HCT116 (cell line): ENCODE measurements at regions not wholly inside any gene's neighbourhood (a gene's known extent, or its start where the extent isn't known, plus 50 kb on each side); places are given as distances from the start of the nearest gene placed in this dataset.

Source experiments
- ATAC-seq: fragments of 200-7000 bp; cut with Tn5 transposase; 2 replicates; pipeline ENCODE4 v1.9.1; 2020; ENCODE audit warnings: mild to moderate bottlenecking, moderate library complexity
- BruUV-seq: library from RNA; stranded (reverse); fragments of 400-500 nt; replicated peaks from 2 replicates; lab custom pipeline; 2021; lab: Mats Ljungman, UMichigan
- CTCF ChIA-PET: fragments of 300-600 bp; sonication (Branson Sonifier 250); formaldehyde crosslinking; loops from one replicate; lab custom pipeline; 2021; ENCODE audit warnings: antibody characterized with exemption; lab: Charles Lee
- POLR2A ChIA-PET: fragments of 300-600, 350-600 bp; sonication (Branson Sonifier 250); formaldehyde crosslinking; loops from one replicate; lab custom pipeline; 2021; ENCODE audit warnings: antibody characterized with exemption; lab: Charles Lee
- RAD21 ChIA-PET, 2 experiments: fragments of 300-600 bp; sonication (Branson Sonifier 250); formaldehyde crosslinking; loops; one replicate each; lab custom pipeline; 2023; ENCODE audit warnings: low total read pairs in 2 of 2; ENCODE audit not compliant: uncharacterized antibody in 2 of 2, unreplicated experiment in 2 of 2, low non-redundant PET in 1 of 2; lab: Charles Lee
- DNase-seq: peaks from one replicate; pipeline ENCODE4 v3.0.0-alpha.2; 2010; ENCODE audit warnings: low read depth, low spot score
- H2AFZ ChIP-seq: fragments of 200-600 bp; shearing (Covaris generic), sonication (generic); 2 replicates; pipeline ENCODE4 v1.6.1; 2017; ENCODE audit warnings: low read depth, mixed run types, mixed read lengths, antibody characterized with exemption, low read length; ENCODE audit not compliant: poor library complexity, severe bottlenecking
- H3K27ac ChIP-seq: 2 replicates; pipeline ENCODE4 v1.5.1; 2012; ENCODE audit warnings: low read depth, low read length
- H3K27me3 ChIP-seq: fragments of 200-600 bp; sonication (generic); 2 replicates; pipeline ENCODE4 v1.6.1; 2016; ENCODE audit warnings: mixed run types, low read length, mixed read lengths; ENCODE audit not compliant: insufficient read depth
- H3K36me3 ChIP-seq, 2 experiments: fragments of 200-500 bp in 1 of 2; fragments of 200-600 bp in 1 of 2; sonication (Bioruptor generic) in 1 of 2; sonication (generic) in 1 of 2; 2 replicates each; pipeline versions ENCODE4 v1.5.1 to v1.6.1; 2014 to 2016; ENCODE audit warnings: low read length in 2 of 2, inconsistent platforms in 1 of 2, mixed read lengths in 1 of 2, mixed run types in 1 of 2; ENCODE audit not compliant: insufficient read depth in 2 of 2, control insufficient read depth in 1 of 2
- H3K4me1 ChIP-seq, 2 experiments: fragments of 200-600 bp in 1 of 2; sonication (generic) in 1 of 2; 2 replicates each; pipeline versions ENCODE4 v1.5.1 to v1.6.1; 2012 to 2017; ENCODE audit warnings: low read length in 2 of 2, inconsistent platforms in 1 of 2, mild to moderate bottlenecking in 1 of 2, mixed read lengths in 1 of 2, mixed run types in 1 of 2, moderate library complexity in 1 of 2; ENCODE audit not compliant: insufficient read depth in 2 of 2, control insufficient read depth in 1 of 2
- H3K4me2 ChIP-seq: fragments of 200-600 bp; sonication (generic); 2 replicates; pipeline ENCODE4 v1.6.1; 2017; ENCODE audit warnings: mixed run types, low read length, mixed read lengths
- H3K4me3 ChIP-seq, 2 experiments: fragments of 200-600 bp in 1 of 2; sonication (generic) in 1 of 2; replicated peaks in 1 of 2; 2 replicates each; pipeline ENCODE4 v1.5.1; 2011 to 2016; ENCODE audit warnings: low read length in 2 of 2, control low read depth in 1 of 2, low read depth in 1 of 2, mild to moderate bottlenecking in 1 of 2, mixed read lengths in 1 of 2, mixed run types in 1 of 2
- H3K79me2 ChIP-seq: fragments of 200-600 bp; sonication (generic); 2 replicates; pipeline ENCODE4 v1.6.1; 2017; ENCODE audit warnings: mild to moderate bottlenecking, mixed run types, low read length, moderate library complexity, mixed read lengths; ENCODE audit not compliant: insufficient read depth
- H3K9ac ChIP-seq: fragments of 200-600 bp; sonication (generic); 2 replicates; pipeline ENCODE4 v1.6.1; 2016; ENCODE audit warnings: low read length, mixed read lengths
- H3K9me2 ChIP-seq: fragments of 200-600 bp; sonication (generic), shearing (Covaris generic); 2 replicates; pipeline ENCODE4 v1.6.1; 2017; ENCODE audit warnings: mixed run types, mild to moderate bottlenecking, moderate library complexity; ENCODE audit not compliant: insufficient read depth
- H3K9me3 ChIP-seq, 2 experiments: fragments of 200-500 bp in 1 of 2; fragments of 200-600 bp in 1 of 2; sonication (Bioruptor generic) in 1 of 2; sonication (generic) in 1 of 2; 2 replicates each; pipeline ENCODE4 v1.6.1; 2014 to 2017; ENCODE audit warnings: low read length in 2 of 2, mixed read lengths in 2 of 2, inconsistent platforms in 1 of 2, low read depth in 1 of 2, mild to moderate bottlenecking in 1 of 2, mixed run types in 1 of 2, moderate library complexity in 1 of 2; ENCODE audit not compliant: control insufficient read depth in 1 of 2, insufficient read depth in 1 of 2
- H4K20me1 ChIP-seq: fragments of 200-600 bp; sonication (generic), shearing (Covaris generic); 2 replicates; pipeline ENCODE4 v1.6.1; 2017; ENCODE audit warnings: mixed run types, mild to moderate bottlenecking, moderate library complexity; ENCODE audit not compliant: insufficient read depth
- CEBPB ChIP-seq: IDR thresholded peaks from 2 replicates; pipeline ENCODE4 v1.6.1; 2012; ENCODE audit warnings: low read depth
- EZH2 ChIP-seq: fragments of 200-600 bp; sonication (generic); IDR thresholded peaks from 2 replicates; pipeline ENCODE4 v1.6.1; 2017; ENCODE audit warnings: antibody characterized with exemption, mixed run types
- FOSL1 ChIP-seq: IDR thresholded peaks from 2 replicates; pipeline ENCODE4 v1.6.1; 2012; ENCODE audit warnings: low read depth
- POLR2AphosphoS5 ChIP-seq: IDR thresholded peaks from 2 replicates; pipeline ENCODE4 v1.6.1; 2011; ENCODE audit warnings: mild to moderate bottlenecking, low read depth, low read length, moderate library complexity
- SRF ChIP-seq: IDR thresholded peaks from 2 replicates; pipeline ENCODE4 v1.6.1; 2012; ENCODE audit warnings: low read depth
- TCF7L2 ChIP-seq: IDR thresholded peaks from 2 replicates; pipeline ENCODE4 v1.7.0; 2011; ENCODE audit warnings: borderline replicate concordance, inconsistent platforms; ENCODE audit not compliant: insufficient read depth, insufficient read length; ENCODE audit errors: extremely low read depth
- YY1 ChIP-seq: IDR thresholded peaks from 2 replicates; pipeline ENCODE4 v1.6.1; 2011; ENCODE audit warnings: low read length, low read depth, moderate library complexity, mild to moderate bottlenecking; ENCODE audit not compliant: insufficient replicate concordance; ENCODE audit errors: extremely low read depth
- ZNF274 ChIP-seq: fragments of 200-500 bp; sonication (Bioruptor generic); IDR thresholded peaks from 2 replicates; pipeline ENCODE4 v1.6.1; 2014; ENCODE audit warnings: mild to moderate bottlenecking, low read depth, low read length, inconsistent platforms
- intact Hi-C: fragments of 100-400 bp; cut with micrococcal nuclease; formaldehyde crosslinking; loops from 2 replicates; pipeline ENCODE4 v1.10.0; 2022
- TF ChIP-seq, protein P1 (sequence below): IDR thresholded peaks from 2 replicates; pipeline ENCODE4 v1.6.1; 2012
- TF ChIP-seq, protein P2 (sequence below), 3 experiments: fragments of 200-600 bp in 1 of 3; sonication (generic) in 1 of 3; IDR thresholded peaks in 2 of 3; conservative IDR thresholded peaks in 1 of 3; 2 replicates each; pipeline ENCODE4 v1.5.1; 2012 to 2017; ENCODE audit warnings: low read depth in 2 of 3, low read length in 2 of 3, antibody characterized with exemption in 1 of 3, borderline replicate concordance in 1 of 3, control low read depth in 1 of 3, mild to moderate bottlenecking in 1 of 3, mixed read lengths in 1 of 3, mixed run types in 1 of 3, moderate library complexity in 1 of 3; ENCODE audit not compliant: insufficient read depth in 1 of 3

DNA sequence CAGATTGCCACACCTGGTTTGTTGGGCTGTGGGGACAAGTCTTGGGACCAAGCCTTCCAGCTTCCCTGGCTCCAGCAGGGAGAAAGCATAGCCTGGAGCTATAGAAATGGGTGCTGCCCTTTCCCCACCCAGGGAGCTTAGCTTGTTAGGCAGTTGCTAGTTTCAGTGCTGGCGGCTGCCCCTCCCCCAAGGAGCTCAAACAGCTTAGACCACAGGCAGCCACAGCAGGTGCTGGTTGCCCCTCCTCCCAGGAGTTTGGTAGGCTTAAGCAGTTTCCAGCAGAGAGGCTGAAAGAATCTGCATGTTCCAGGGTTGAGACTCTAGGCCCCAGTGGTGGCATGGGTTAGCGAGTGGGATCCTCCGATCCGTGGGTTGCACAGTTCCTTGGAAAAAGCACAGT is 889.7 kb downstream of the IGSF11 start:
- H2AFZ ChIP-seq = no peak overlapping the region
- H4K20me1 ChIP-seq = no peaks in the 10 kb centered on the region
- no peak overlapping the region for H3K4me2 ChIP-seq
- H3K36me3 ChIP-seq = no peaks in the 10 kb centered on the region
- DNase-seq (no peak), ATAC-seq (no peak)
- H3K9me3 ChIP-seq = peaks cover 0 to 6% of the 10 kb centered on the region in 2 experiments; a peak in 2 of 4 replicates
- no peaks in the 10 kb centered on the region for H3K79me2 ChIP-seq
- H3K9me2 ChIP-seq = no peaks in the 10 kb centered on the region
- no peak overlapping the region for H3K4me3 ChIP-seq
- BruUV-seq = no TSS peak
- no peak overlapping the region for H3K27ac ChIP-seq
- H3K9ac ChIP-seq = no peak overlapping the region
- H3K27me3 ChIP-seq = no peaks in the 10 kb centered on the region
- RAD21 ChIA-PET = no interaction called here
- CTCF ChIA-PET = no interaction called here
- H3K4me1 ChIP-seq = no peaks in the 10 kb centered on the region
- intact Hi-C loops = no loop called here
- POLR2A ChIA-PET = no interaction called here
- TF ChIP-seq FOSL1 = no peak
- no peak for TF ChIP-seq POLR2AphosphoS5
- no peak for TF ChIP-seq CEBPB
- TF ChIP-seq, protein P1, sequence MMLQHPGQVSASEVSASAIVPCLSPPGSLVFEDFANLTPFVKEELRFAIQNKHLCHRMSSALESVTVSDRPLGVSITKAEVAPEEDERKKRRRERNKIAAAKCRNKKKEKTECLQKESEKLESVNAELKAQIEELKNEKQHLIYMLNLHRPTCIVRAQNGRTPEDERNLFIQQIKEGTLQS = no peak
- no peak for TF ChIP-seq YY1
- no peak for TF ChIP-seq EZH2
- TF ChIP-seq, protein P2, sequence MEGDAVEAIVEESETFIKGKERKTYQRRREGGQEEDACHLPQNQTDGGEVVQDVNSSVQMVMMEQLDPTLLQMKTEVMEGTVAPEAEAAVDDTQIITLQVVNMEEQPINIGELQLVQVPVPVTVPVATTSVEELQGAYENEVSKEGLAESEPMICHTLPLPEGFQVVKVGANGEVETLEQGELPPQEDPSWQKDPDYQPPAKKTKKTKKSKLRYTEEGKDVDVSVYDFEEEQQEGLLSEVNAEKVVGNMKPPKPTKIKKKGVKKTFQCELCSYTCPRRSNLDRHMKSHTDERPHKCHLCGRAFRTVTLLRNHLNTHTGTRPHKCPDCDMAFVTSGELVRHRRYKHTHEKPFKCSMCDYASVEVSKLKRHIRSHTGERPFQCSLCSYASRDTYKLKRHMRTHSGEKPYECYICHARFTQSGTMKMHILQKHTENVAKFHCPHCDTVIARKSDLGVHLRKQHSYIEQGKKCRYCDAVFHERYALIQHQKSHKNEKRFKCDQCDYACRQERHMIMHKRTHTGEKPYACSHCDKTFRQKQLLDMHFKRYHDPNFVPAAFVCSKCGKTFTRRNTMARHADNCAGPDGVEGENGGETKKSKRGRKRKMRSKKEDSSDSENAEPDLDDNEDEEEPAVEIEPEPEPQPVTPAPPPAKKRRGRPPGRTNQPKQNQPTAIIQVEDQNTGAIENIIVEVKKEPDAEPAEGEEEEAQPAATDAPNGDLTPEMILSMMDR (IDR thresholded peaks at IDR 0.05 in 2 of 3, conservative IDR thresholded peaks at IDR 0.05 in 1 of 3; ENCODE audit: borderline replicate concordance in 1 of 3, insufficient read depth in 1 of 3, low read depth in 2 of 3, low read length in 2 of 3) = no peak
- no peak for TF ChIP-seq SRF
- no peak for TF ChIP-seq ZNF274
- no peak for TF ChIP-seq TCF7L2
